Esophagus muscularis mucosa (tissue), 3 donors: ENCODE measurements at regions not wholly inside any gene's neighbourhood (a gene's known extent, or its start where the extent isn't known, plus 50 kb on each side); places are given as distances from the start of the nearest gene placed in this dataset.

Experiments used
- CTCF ChIP-seq, 3 experiments: fragments of 200-600 bp in 2 of 3; fragments of 450-650 bp in 1 of 3; sonication (generic) in 2 of 3; IDR thresholded peaks; one replicate each; pipeline ENCODE4 v1.5.1; 2017 to 2019; ENCODE audit warnings: antibody characterized with exemption in 3 of 3, mild to moderate bottlenecking in 2 of 3, moderate library complexity in 1 of 3
- POLR2A ChIP-seq: fragments of 450-650 bp; IDR thresholded peaks from one replicate; pipeline ENCODE4 v1.6.1; 2017; ENCODE audit warnings: antibody characterized with exemption, moderate library complexity, mild to moderate bottlenecking, low read depth
- POLR2AphosphoS5 ChIP-seq, 2 donors: sonication (generic); formaldehyde crosslinking; IDR thresholded peaks; one replicate each; pipeline ENCODE4 v1.6.1; 2017; ENCODE audit warnings: antibody characterized with exemption in 2 of 2

GRCh38 chr7:46714904-46715303, 793.8 kb upstream of the IGFBP3 start:
- TF ChIP-seq CTCF (IDR thresholded peaks at IDR 0.05) (no peak), POLR2A (no peak), POLR2AphosphoS5 (IDR thresholded peaks at IDR 0.05) (no peak)
